Natural killer cell (primary cell): ENCODE measurements at regions not wholly inside any gene's neighbourhood (a gene's known extent, or its start where the extent isn't known, plus 50 kb on each side); places are given as distances from the start of the nearest gene placed in this dataset.

ENCODE experiments used
- ATAC-seq, 3 donors: fragments of 150-1000 bp in 2 of 3; fragments of 200-7000 bp in 1 of 3; cut with Tn5 transposase; 1 replicate in 1 of 3; 2 replicates in 2 of 3; pipeline ENCODE4 v1.10.0; 2021; ENCODE audit warnings: mild to moderate bottlenecking in 2 of 3, moderate library complexity in 2 of 3
- DNase-seq, 2 donors: peaks; one replicate each; pipeline versions ENCODE4 v3.0.0 to v3.0.0-alpha.2; 2013 to 2021; ENCODE audit warnings: mixed read lengths in 1 of 2
- H3K27ac ChIP-seq: one replicate; pipeline ENCODE4 v1.5.1; 2013; ENCODE audit warnings: mild to moderate bottlenecking, low read length
- H3K27me3 ChIP-seq: one replicate; pipeline ENCODE4 v1.6.1; 2013; ENCODE audit warnings: low read length; ENCODE audit not compliant: control insufficient read depth, insufficient read depth
- H3K36me3 ChIP-seq: one replicate; pipeline ENCODE4 v1.6.1; 2013; ENCODE audit warnings: low read length; ENCODE audit not compliant: control insufficient read depth, insufficient read depth
- H3K4me1 ChIP-seq: one replicate; pipeline ENCODE4 v1.6.1; 2013; ENCODE audit warnings: low read length; ENCODE audit not compliant: control insufficient read depth, insufficient read depth
- H3K4me3 ChIP-seq: one replicate; pipeline ENCODE4 v1.5.1; 2013; ENCODE audit warnings: low read length
- H3K9me3 ChIP-seq: one replicate; pipeline ENCODE4 v1.6.1; 2013; ENCODE audit warnings: low read length; ENCODE audit not compliant: control insufficient read depth, insufficient read depth
- H3K27ac Mint-ChIP-seq, 2 donors: one replicate each; pipeline ENCODE4 v1.8.0; 2022; ENCODE audit warnings: mild to moderate bottlenecking in 2 of 2, mixed read lengths in 2 of 2, moderate library complexity in 1 of 2
- H3K27me3 Mint-ChIP-seq, 2 donors: one replicate each; pipeline ENCODE4 v1.8.0; 2022; ENCODE audit warnings: low read depth in 2 of 2, mixed read lengths in 2 of 2
- H3K36me3 Mint-ChIP-seq: one replicate; pipeline ENCODE4 v1.8.0; 2022; ENCODE audit warnings: mixed read lengths
- H3K4me1 Mint-ChIP-seq, 2 donors: one replicate each; pipeline ENCODE4 v1.8.0; 2022; ENCODE audit warnings: mixed read lengths in 2 of 2
- H3K4me3 Mint-ChIP-seq: one replicate; pipeline ENCODE4 v1.8.0; 2022; ENCODE audit warnings: mild to moderate bottlenecking, moderate library complexity, mixed read lengths
- H3K9me3 Mint-ChIP-seq, 2 donors: one replicate each; pipeline ENCODE4 v1.8.0; 2022; ENCODE audit warnings: mixed read lengths in 2 of 2
- WGBS: methylation state at CpG from one replicate; pipeline ENCODE4 v1.1.7; 2013; ENCODE audit warnings: missing lambda C conversion rate; ENCODE audit not compliant: insufficient coverage; 5-methylcytosine and 5-hydroxymethylcytosine counted together
- intact Hi-C: fragments of 100-400 bp; cut with micrococcal nuclease; formaldehyde crosslinking; loops from one replicate; pipeline ENCODE4 v1.14.2; 2022
- TF ChIP-seq, protein P1 (sequence below): fragments of 200-600 bp; IDR thresholded peaks from one replicate; pipeline ENCODE4 v1.8.0; 2022; ENCODE audit warnings: antibody characterized with exemption

DNA sequence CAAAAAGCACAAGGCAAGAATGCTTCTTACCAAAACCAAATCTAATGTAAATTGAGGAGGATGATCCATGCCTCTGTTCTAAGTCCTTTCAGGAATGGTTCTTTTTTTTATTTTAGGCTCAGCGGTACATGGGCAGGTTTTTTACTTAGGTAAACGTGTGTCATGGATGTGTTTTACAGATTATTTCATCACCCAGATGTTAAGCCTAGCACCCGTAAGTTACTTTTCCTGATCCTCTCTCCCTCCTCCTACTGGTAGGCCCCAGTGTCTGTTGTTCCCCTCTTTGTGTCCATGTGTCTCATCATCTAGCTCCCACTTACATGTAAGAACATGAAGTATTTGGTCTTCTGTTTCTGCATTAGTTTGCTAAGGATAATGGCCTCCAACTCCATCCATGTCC lies 289.2 kb upstream of the THBS1 start:
- DNase-seq (no peak), ATAC-seq (no peak)
- H3K36me3 Mint-ChIP-seq = no peaks in the 10 kb centered on the region
- H3K36me3 ChIP-seq = no peaks in the 10 kb centered on the region
- H3K27ac ChIP-seq = no peak overlapping the region
- no peaks in the 10 kb centered on the region for H3K4me1 ChIP-seq
- H3K27ac Mint-ChIP-seq = no peak overlapping the region
- no peak overlapping the region for H3K4me3 Mint-ChIP-seq
- H3K27me3 Mint-ChIP-seq = peaks cover 21 to 26% of the 10 kb centered on the region in 2 donors
- H3K9me3 ChIP-seq = no peaks in the 10 kb centered on the region
- H3K4me1 Mint-ChIP-seq = no peaks in the 10 kb centered on the region
- TF ChIP-seq, protein P1, sequence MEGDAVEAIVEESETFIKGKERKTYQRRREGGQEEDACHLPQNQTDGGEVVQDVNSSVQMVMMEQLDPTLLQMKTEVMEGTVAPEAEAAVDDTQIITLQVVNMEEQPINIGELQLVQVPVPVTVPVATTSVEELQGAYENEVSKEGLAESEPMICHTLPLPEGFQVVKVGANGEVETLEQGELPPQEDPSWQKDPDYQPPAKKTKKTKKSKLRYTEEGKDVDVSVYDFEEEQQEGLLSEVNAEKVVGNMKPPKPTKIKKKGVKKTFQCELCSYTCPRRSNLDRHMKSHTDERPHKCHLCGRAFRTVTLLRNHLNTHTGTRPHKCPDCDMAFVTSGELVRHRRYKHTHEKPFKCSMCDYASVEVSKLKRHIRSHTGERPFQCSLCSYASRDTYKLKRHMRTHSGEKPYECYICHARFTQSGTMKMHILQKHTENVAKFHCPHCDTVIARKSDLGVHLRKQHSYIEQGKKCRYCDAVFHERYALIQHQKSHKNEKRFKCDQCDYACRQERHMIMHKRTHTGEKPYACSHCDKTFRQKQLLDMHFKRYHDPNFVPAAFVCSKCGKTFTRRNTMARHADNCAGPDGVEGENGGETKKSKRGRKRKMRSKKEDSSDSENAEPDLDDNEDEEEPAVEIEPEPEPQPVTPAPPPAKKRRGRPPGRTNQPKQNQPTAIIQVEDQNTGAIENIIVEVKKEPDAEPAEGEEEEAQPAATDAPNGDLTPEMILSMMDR = no peak
- WGBS = 93% methylated on average over 3 of the region's 3 CpGs
- peaks cover 2 to 3% of the 10 kb centered on the region in 2 donors for H3K9me3 Mint-ChIP-seq
- intact Hi-C loops = no loop called here
- H3K27me3 ChIP-seq = no peaks in the 10 kb centered on the region
- no peak overlapping the region for H3K4me3 ChIP-seq

DNA sequence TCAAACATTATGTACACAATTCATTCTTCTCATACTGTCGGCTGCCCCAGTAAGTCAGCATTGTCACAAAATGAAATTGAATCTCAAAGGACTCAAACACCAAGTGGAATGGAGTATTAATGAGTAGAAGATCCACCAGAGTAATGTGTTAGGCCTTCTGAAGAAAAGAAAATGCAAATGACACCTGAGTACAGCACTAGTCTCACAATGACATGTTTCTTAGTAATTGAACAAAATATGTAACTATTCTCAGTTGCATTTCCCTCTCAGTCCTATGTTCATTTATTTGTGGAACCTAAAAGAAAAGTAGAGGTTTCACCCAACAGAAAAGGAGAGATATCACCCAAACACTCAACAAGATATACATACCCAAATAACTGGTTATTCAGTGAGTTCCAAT lies 283.9 kb upstream of the THBS1 start:
- no peak for ATAC-seq
- H3K4me1 ChIP-seq = no peaks in the 10 kb centered on the region
- no peak overlapping the region for H3K27ac ChIP-seq
- peaks cover 0 to under 1% of the 10 kb centered on the region in 2 donors for H3K9me3 Mint-ChIP-seq
- 90% methylated on average over 1 of the region's 1 CpG for WGBS
- H3K4me3 ChIP-seq = no peak overlapping the region
- TF ChIP-seq, protein P1 = no peak
- H3K27me3 Mint-ChIP-seq = peaks cover 18 to 27% of the 10 kb centered on the region in 2 donors
- H3K27ac Mint-ChIP-seq = no peak overlapping the region
- no peaks in the 10 kb centered on the region for H3K9me3 ChIP-seq
- no peaks in the 10 kb centered on the region for H3K4me1 Mint-ChIP-seq
- H3K36me3 Mint-ChIP-seq = no peaks in the 10 kb centered on the region
- DNase-seq = no peak
- no peak overlapping the region for H3K4me3 Mint-ChIP-seq
- no peaks in the 10 kb centered on the region for H3K27me3 ChIP-seq
- no peaks in the 10 kb centered on the region for H3K36me3 ChIP-seq
- intact Hi-C loops = no loop called here

DNA sequence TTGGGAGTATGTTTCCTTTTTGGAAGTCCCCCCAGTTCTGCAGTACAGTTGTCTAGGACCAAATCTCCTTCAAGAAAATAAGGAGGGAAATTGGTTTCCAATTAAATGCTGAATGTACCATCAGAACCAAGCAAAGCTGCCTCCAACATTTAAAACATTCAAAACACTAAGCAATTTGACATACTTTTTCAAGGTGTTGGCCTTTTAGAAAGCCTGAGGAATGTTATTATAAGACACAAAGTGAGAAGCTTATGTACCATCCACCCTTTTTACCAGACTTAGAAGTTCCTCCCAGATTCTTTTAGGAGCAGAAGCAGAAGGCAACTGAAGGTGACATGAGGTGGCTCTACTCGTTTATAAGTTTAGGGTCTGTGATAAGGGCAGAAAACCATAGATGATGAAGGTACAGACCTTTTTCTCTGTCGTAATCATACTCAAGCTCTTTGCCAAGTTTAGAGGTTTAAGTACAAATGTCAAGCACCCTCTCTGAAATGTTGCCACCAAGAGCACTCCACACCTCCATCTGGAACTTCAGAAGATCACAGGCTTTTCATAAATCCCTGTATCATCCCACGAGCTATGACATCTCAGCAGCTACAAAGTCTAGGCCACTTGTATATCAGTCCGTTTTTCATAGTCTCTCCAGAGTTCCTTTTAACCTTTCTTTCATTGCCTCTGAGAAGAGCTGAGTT lies 282.5 kb upstream of the THBS1 start:
- no peaks in the 10 kb centered on the region for H3K36me3 Mint-ChIP-seq
- intact Hi-C loops = no loop called here
- H3K27me3 Mint-ChIP-seq = peaks cover 18 to 22% of the 10 kb centered on the region in 2 donors
- no peaks in the 10 kb centered on the region for H3K9me3 ChIP-seq
- H3K4me3 ChIP-seq = no peak overlapping the region
- no peaks in the 10 kb centered on the region for H3K27me3 ChIP-seq
- no peaks in the 10 kb centered on the region for H3K4me1 Mint-ChIP-seq
- WGBS = 75% methylated on average over 4 of the region's 4 CpGs
- no peaks in the 10 kb centered on the region for H3K9me3 Mint-ChIP-seq
- no peak for ATAC-seq
- no peak overlapping the region for H3K4me3 Mint-ChIP-seq
- TF ChIP-seq, protein P1 = no peak
- H3K27ac Mint-ChIP-seq = no peak overlapping the region
- H3K36me3 ChIP-seq = no peaks in the 10 kb centered on the region
- H3K4me1 ChIP-seq = no peaks in the 10 kb centered on the region
- no peak for DNase-seq
- no peak overlapping the region for H3K27ac ChIP-seq
